GM12892 (cell line): ENCODE measurements at regions not wholly inside any gene's neighbourhood (a gene's known extent, or its start where the extent isn't known, plus 50 kb on each side); places are given as distances from the start of the nearest gene placed in this dataset.

Experiments
- DNase-seq: peaks from one replicate; pipeline ENCODE4 v3.0.0; 2011; ENCODE audit not compliant: insufficient read length
- FAIRE-seq: peaks from 2 replicates; lab custom pipeline; 2011; peaks lifted over from hg19 to GRCh38; lab: Jason Lieb, UNC
- POLR2A ChIP-seq: IDR thresholded peaks from 2 replicates; pipeline ENCODE4 v1.6.1; 2011; ENCODE audit warnings: low read depth, low read length, control low read depth
- POLR2AphosphoS5 ChIP-seq: IDR thresholded peaks from 2 replicates; pipeline ENCODE4 v1.6.1; 2011; ENCODE audit warnings: low read depth, low read length, control low read depth
- TAF1 ChIP-seq: IDR thresholded peaks from 2 replicates; pipeline ENCODE4 v1.6.1; 2011; ENCODE audit warnings: low read depth, mild to moderate bottlenecking, control low read depth, low read length, borderline replicate concordance

DNA sequence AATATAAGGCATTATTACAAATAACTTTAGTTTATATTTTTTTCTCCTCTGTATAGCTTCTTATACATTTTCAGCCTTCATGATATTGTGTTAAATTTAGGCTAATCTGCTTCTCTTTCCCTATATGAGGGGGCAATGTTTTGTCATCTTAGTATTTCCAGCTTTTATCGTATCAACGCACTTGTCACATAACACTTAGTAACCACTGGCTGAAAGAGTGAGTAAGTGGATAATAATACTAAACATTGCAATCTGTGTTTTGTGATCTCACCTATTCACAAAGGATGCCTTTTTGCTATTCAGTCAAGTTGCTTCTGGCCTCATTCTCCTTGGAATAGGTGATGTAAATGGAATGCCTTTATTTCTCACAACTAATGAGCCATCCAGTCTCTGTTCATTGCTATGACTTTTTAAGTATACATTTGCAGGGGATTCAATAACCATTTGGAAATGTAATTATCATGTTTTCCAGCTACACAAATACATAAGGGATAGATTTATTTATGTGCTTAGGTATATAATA lies 260.9 kb downstream of the BMP4 start:
- no peak for DNase-seq
- FAIRE-seq = no peak
- no peak for TF ChIP-seq TAF1
- TF ChIP-seq POLR2AphosphoS5 = no peak
- TF ChIP-seq POLR2A = no peak

DNA sequence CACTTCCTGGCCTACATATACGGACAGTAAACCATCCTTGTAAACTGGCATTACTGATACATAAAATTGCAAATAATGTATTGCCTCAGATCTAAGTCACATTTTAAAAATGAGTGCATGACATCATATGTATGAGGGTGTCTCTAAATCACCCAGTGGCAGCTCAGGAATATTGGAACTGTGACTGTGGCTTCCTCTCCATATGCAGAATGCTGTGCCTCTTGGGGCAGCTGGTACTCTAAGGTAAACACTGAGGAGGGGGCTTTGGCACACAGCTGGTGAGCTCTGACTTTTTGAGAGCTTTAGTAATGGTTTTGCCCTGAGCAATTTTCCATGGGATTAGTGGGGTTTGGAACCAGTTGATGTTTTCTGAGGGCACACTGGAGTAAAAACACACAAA lies 263.7 kb downstream of the BMP4 start:
- TF ChIP-seq POLR2A = no peak
- TF ChIP-seq POLR2AphosphoS5 = no peak
- no peak for TF ChIP-seq TAF1
- peak; percentile 69 for FAIRE-seq
- no peak for DNase-seq

DNA sequence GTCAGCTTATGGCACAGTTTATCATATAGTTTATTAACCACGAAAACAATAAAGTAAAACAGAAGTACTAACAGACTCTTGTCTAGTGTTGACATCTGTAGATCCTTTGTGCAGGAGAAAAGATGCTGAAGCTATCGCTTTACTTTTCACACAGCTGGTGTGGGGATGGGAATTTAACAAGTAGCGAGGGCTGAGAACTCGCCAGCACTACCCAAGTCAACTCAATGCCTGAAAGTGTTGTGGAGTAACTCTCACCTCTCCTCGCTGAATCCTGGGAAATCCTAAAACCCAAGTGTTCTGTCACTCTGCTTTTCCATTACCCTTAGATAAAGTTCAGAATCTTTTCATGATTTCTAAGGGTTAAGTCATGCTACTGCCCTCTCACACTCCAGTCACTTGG lies 264.2 kb downstream of the BMP4 start:
- TF ChIP-seq POLR2AphosphoS5 (no peak), TAF1 (no peak), POLR2A (no peak)
- no peak for FAIRE-seq
- DNase-seq = no peak

DNA sequence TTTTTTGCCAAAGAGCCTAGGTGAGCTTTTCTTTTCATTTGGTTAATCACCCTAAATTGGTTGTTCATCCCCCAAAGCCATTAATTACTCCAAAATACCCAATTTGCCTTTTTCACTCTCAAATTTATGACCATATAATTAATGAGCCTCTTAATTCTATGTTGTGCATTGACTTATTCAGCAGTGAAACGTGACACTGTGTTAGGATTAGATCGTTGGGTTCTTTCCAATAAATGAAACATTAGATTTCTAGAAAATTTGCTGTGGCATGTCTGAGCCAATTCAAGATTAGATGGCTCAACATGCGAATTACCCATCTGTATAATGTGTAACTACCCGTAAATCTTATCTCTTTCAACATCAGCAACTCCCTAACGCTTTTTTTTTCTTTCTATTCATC lies 273.4 kb downstream of the BMP4 start:
- TF ChIP-seq POLR2A (no peak), TAF1 (no peak), POLR2AphosphoS5 (no peak)
- DNase-seq = no peak

DNA sequence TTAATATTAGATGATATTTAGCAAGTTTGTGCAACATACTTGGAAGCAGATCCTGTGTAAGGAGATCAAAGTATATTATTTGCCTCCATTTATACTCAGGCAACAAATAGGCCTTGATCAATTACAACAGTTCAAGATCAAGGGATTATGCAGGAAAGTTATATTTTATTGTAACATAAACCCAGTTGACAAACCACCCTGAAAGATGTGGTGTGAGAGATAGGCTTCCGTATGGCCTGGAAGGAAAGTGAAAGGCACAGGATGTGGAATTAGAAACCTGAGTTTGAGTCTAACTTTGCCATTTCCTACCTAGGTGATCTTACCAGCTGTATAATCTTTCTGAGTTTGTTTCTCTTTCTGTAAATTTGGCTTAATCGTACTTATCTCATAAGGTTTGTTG lies 284.1 kb downstream of the BMP4 start:
- FAIRE-seq (peak; percentile 14), DNase-seq (no peak)
- TF ChIP-seq POLR2A = no peak
- TF ChIP-seq POLR2AphosphoS5 = no peak
- no peak for TF ChIP-seq TAF1

More for the DNA sequence above, 273.4 kb downstream of the BMP4 start:
- no peak for FAIRE-seq

DNA sequence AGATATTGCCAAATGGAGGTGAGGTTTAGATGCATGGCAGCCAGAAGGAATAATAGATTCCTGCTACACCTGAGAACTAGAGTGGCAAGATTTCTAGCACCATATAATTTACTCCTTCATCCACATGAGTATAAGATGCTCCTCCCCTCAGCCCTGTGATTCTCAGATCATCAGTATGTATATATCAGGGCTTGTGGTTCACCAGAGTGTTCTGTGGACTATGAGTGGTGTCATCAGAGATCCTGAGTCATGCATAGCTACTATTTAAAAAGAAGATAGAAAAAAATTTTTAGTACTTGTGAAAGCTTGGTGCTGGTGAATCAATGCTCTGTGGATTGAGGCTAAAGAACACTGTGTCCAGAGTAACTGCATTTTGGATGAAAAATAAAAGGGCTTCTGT lies 285.9 kb downstream of the BMP4 start:
- DNase-seq (no peak), FAIRE-seq (no peak)
- TF ChIP-seq POLR2AphosphoS5 = no peak
- no peak for TF ChIP-seq POLR2A

DNA sequence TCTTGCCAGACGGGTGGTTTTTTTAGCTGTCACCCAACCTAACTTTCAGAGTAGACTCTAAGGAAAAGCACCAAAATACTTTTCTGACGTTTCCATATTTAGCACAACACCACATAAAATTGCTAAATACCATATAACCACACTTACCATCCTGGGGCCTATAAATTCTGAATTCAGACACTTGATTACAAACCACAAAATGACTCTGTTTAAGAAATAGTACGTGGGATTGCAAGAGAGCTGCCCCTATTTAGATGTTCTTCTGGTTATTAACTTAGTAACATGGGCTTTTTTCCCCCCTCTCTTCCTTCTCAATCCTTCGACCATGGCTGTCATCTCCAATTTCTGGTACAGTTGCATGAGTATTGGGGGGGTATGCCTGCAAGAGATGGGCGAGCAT lies 287.7 kb downstream of the BMP4 start:
- FAIRE-seq (no peak), DNase-seq (no peak)
- TF ChIP-seq TAF1 (no peak), POLR2AphosphoS5 (no peak), POLR2A (no peak)

DNA sequence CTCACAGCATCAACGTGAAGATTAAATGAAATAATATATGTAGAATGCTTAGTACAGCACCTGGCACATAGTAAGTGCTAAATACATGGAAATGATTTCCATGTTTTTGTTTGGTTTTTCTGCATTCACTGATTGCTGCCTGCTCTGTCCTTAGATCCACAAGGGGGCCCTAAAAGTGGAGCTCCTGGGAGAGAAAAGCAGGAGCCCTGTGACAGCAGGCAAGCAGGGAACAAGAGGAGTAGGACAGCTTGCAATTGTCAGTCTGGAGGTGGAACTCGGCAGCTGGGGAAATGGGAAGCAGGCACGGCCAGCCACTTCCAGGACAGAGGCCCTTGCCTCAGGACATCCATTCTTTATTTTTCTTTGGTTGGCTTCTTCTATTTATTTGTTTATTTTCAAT lies 292.9 kb downstream of the BMP4 start:
- DNase-seq = no peak
- no peak for FAIRE-seq

DNA sequence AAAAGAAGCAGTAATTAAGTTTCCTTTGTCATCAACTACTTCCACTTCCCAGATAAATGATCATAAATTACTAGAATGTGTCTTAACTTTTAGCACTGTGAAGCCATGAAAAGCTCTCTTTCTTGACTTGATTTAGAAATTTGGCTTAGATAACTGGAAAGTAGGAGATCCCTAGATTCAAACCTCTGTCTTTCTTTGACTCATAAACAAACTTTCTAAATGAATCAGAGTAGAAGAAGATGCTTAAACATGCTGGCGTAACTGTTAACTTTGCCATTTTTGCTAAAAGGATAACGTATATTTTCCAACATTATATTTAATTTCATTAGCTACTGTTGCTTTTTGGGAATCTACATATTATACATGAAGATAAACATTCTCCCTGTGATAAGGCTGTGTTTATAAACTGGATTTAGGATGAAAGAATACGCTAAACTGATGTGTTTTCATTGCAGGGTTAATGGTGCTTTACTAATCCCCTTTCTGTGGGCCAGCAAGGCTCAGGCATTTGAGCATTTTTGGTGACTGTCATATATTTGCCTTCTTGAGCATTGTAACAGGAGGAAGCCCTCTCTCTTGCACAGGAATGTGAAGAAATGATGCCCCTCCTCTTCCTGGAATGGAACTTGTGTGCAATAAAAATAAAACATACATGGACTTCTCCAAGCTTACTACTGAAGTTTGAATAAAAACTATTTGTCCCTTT lies 301.4 kb downstream of the BMP4 start:
- TF ChIP-seq TAF1 (no peak), POLR2A (no peak), POLR2AphosphoS5 (no peak)
- FAIRE-seq (peak; percentile 68), DNase-seq (no peak)

More for the DNA sequence above, 292.9 kb downstream of the BMP4 start:
- TF ChIP-seq POLR2AphosphoS5 (no peak), POLR2A (no peak)

DNA sequence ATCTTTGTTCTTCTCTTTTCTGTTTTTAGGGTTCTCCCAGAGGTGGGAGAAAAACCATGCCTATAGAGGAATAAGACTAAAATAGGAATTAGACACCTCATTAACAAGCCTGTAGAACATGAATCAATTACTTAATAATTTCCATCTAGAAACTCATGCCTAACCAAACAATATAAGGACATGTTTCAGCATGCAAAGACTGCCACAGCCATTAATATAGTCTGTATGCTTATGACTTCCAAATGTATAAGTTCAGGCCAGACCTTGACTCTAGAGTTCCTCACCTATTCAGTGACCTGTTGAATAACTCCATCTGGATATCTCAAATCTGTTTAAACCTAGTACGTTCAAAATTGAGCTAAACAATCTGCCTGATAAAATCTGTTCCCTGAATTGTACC lies 304.6 kb downstream of the BMP4 start:
- FAIRE-seq = no peak

DNA sequence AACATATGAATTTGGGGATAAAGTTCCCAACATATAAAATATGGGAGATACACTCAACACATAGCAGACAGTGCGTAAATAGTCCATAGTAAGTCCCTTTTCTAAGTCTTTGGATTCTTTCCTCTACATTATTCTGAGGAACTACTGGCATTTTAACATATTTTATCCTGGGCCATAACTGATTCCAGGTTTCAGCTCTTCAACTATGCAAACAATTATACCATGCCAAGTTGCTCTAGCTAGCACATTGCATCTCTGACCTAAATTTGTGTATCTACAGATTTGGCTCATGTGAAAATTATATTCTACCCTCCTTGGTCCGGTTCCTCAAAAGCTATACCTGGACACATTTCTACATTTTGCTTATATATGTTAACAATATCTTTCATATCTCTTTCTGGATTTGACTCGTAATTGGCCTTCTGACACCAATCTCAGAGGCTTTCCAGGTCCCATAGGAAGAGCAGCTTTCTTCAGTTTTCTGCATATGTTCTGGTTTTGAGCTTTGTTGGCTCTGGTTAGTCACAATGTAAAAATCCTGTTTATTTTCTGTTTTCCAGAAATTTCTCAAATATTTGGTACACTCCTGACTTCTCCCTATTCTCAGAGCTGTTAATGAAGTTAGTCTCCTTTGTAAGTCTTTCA lies 305.4 kb downstream of the BMP4 start:
- DNase-seq (no peak), FAIRE-seq (no peak)
- TF ChIP-seq TAF1 = no peak
- no peak for TF ChIP-seq POLR2AphosphoS5
- TF ChIP-seq POLR2A = no peak

More for the DNA sequence above, 304.6 kb downstream of the BMP4 start:
- no peak for DNase-seq
- TF ChIP-seq POLR2A (no peak), POLR2AphosphoS5 (no peak), TAF1 (no peak)

DNA sequence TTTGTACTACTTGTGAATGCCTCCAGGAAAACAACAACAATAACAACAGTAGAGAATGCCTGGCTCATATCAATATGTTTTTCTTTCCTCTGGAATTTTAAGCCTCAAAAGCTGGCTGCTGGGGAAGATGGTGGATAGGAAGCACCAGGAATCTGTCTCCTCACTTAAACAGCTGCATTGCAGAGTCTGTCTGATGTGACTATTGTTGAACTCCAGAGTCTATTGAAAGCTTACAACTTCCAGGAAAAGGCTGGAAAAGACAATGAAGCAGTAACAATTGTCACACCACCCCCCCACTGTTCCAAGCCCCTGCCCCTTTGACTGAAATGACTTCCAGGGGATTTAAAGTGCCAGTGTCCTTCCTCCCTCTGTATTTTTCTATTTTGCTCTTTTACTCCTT lies 309.7 kb downstream of the BMP4 start:
- TF ChIP-seq POLR2AphosphoS5 (no peak), POLR2A (no peak), TAF1 (no peak)
- no peak for FAIRE-seq
- no peak for DNase-seq
